CD14-positive monocyte (primary cell): ENCODE measurements at regions not wholly inside any gene's neighbourhood (a gene's known extent, or its start where the extent isn't known, plus 50 kb on each side); places are given as distances from the start of the nearest gene placed in this dataset.

ENCODE experiments used
- DNase-seq, 3 donors: peaks; one replicate each; pipeline ENCODE4 v3.0.0-alpha.2; 2011 to 2022
- H2AFZ ChIP-seq: 2 replicates; pipeline ENCODE4 v1.6.0; 2012; ENCODE audit warnings: mild to moderate bottlenecking, low read depth, low read length, inconsistent platforms; ENCODE audit not compliant: insufficient read depth, poor library complexity, severe bottlenecking
- H3K27ac ChIP-seq, 2 donors: 1 replicate in 1 of 2; 2 replicates in 1 of 2; pipeline ENCODE4 v1.5.1; 2012 to 2013; ENCODE audit warnings: low read length in 2 of 2, control low read depth in 1 of 2, inconsistent platforms in 1 of 2, low read depth in 1 of 2, mild to moderate bottlenecking in 1 of 2
- H3K27me3 ChIP-seq, 2 donors: one replicate each; pipeline versions ENCODE4 v1.6.0 to v1.6.1; 2011 to 2013; ENCODE audit warnings: low read length in 2 of 2; ENCODE audit not compliant: control insufficient read depth in 2 of 2, insufficient read depth in 2 of 2
- H3K36me3 ChIP-seq, 2 donors: replicated peaks in 1 of 2; 1 replicate in 1 of 2; 2 replicates in 1 of 2; pipeline versions ENCODE4 v1.5.1 to v1.6.1; 2012 to 2013; ENCODE audit warnings: low read length in 2 of 2, control low read depth in 1 of 2, inconsistent platforms in 1 of 2, mild to moderate bottlenecking in 1 of 2; ENCODE audit not compliant: insufficient read depth in 2 of 2, control insufficient read depth in 1 of 2
- H3K4me1 ChIP-seq, 2 donors: 1 replicate in 1 of 2; 2 replicates in 1 of 2; pipeline versions ENCODE4 v1.5.1 to v1.6.1; 2012 to 2013; ENCODE audit warnings: low read length in 2 of 2, control low read depth in 1 of 2, inconsistent platforms in 1 of 2, mild to moderate bottlenecking in 1 of 2, moderate library complexity in 1 of 2; ENCODE audit not compliant: insufficient read depth in 2 of 2, control insufficient read depth in 1 of 2
- H3K4me2 ChIP-seq: replicated peaks from 2 replicates; pipeline ENCODE3; 2012; ENCODE audit warnings: low read length, moderate library complexity, mild to moderate bottlenecking; ENCODE audit not compliant: poor library complexity, severe bottlenecking; ENCODE audit errors: extremely low read depth
- H3K4me3 ChIP-seq, 3 experiments: fragments of 200-600 bp in 1 of 3; sonication (generic) in 1 of 3; replicated peaks in 1 of 3; 1 replicate in 2 of 3; 2 replicates in 1 of 3; pipeline ENCODE4 v1.5.1; 2011 to 2013; ENCODE audit warnings: low read length in 3 of 3, mild to moderate bottlenecking in 3 of 3, control low read depth in 2 of 3, low read depth in 2 of 3, inconsistent platforms in 1 of 3, moderate library complexity in 1 of 3
- H3K79me2 ChIP-seq: 2 replicates; pipeline ENCODE4 v1.6.0; 2012; ENCODE audit warnings: mild to moderate bottlenecking, control low read depth, inconsistent platforms, low read length, moderate library complexity; ENCODE audit not compliant: insufficient read depth
- H3K9ac ChIP-seq: 2 replicates; pipeline ENCODE4 v1.6.0; 2017; ENCODE audit warnings: low read length, mild to moderate bottlenecking; ENCODE audit not compliant: insufficient read depth, poor library complexity, severe bottlenecking
- H3K9me3 ChIP-seq, 2 donors: replicated peaks in 1 of 2; 1 replicate in 1 of 2; 2 replicates in 1 of 2; pipeline versions ENCODE4 v1.5.1 to v1.6.1; 2012 to 2013; ENCODE audit warnings: low read length in 2 of 2, control low read depth in 1 of 2; ENCODE audit not compliant: control insufficient read depth in 1 of 2, insufficient read depth in 1 of 2
- H4K20me1 ChIP-seq: 2 replicates; pipeline ENCODE4 v1.6.0; 2012; ENCODE audit warnings: mild to moderate bottlenecking, low read length, control low read depth, moderate library complexity; ENCODE audit not compliant: insufficient read depth
- H3K27ac Mint-ChIP-seq, 7 donors: one replicate each; pipeline ENCODE4 v1.8.0; 2020; ENCODE audit warnings: mild to moderate bottlenecking in 7 of 7, mixed read lengths in 7 of 7, moderate library complexity in 6 of 7, inconsistent platforms in 2 of 7
- H3K27me3 Mint-ChIP-seq, 3 donors: one replicate each; pipeline ENCODE4 v1.8.0; 2021 to 2022; ENCODE audit warnings: low read depth in 3 of 3, mild to moderate bottlenecking in 3 of 3, mixed read lengths in 3 of 3, moderate library complexity in 3 of 3, inconsistent platforms in 1 of 3
- H3K36me3 Mint-ChIP-seq, 2 donors: one replicate each; pipeline ENCODE4 v1.8.0; 2020; ENCODE audit warnings: mixed read lengths in 2 of 2, inconsistent platforms in 1 of 2, mild to moderate bottlenecking in 1 of 2
- H3K4me1 Mint-ChIP-seq: one replicate; pipeline ENCODE4 v1.8.0; 2020; ENCODE audit warnings: mild to moderate bottlenecking, mixed read lengths
- H3K4me3 Mint-ChIP-seq, 2 donors: one replicate each; pipeline ENCODE4 v1.8.0; 2020; ENCODE audit warnings: mild to moderate bottlenecking in 2 of 2, mixed read lengths in 2 of 2, moderate library complexity in 1 of 2
- H3K9me3 Mint-ChIP-seq, 7 donors: one replicate each; pipeline ENCODE4 v1.8.0; 2020 to 2022; ENCODE audit warnings: mixed read lengths in 7 of 7, mild to moderate bottlenecking in 6 of 7, moderate library complexity in 6 of 7, inconsistent platforms in 2 of 7
- CTCF ChIP-seq: fragments of 200-600 bp; IDR thresholded peaks from one replicate; pipeline ENCODE4 v1.8.0; 2022; ENCODE audit warnings: antibody characterized with exemption, mild to moderate bottlenecking
- WGBS: methylation state at CpG from one replicate; pipeline ENCODE4 v1.1.5; 2013; ENCODE audit warnings: missing lambda C conversion rate; ENCODE audit not compliant: insufficient coverage; 5-methylcytosine and 5-hydroxymethylcytosine counted together
- intact Hi-C, 2 donors: fragments of 100-400 bp; cut with micrococcal nuclease; formaldehyde crosslinking; loops; one replicate each; pipeline versions ENCODE4 v1.15.0 to v1.15.1; 2023

- Histone ChIP-seq H3K4me2 (no peak overlapping the region), H4K20me1 (no peaks in the 10 kb centered on the region), H3K9ac (no peak overlapping the region), H3K36me3 (no peaks in the 10 kb centered on the region), H3K27ac (no peak overlapping the region), H3K4me3 (no peak overlapping the region), H3K4me1 (no peaks in the 10 kb centered on the region), H3K27me3 (no peaks in the 10 kb centered on the region), H3K79me2 (no peaks in the 10 kb centered on the region), H3K9me3 (peaks cover 0 to 3% of the 10 kb centered on the region in 2 donors), H2AFZ (no peak overlapping the region)
- no CpG with 5 or more reads among the region's 1 CpG for WGBS
- Mint-ChIP-seq H3K27me3 (no peaks in the 10 kb centered on the region), H3K27ac (no peak overlapping the region), H3K36me3 (no peaks in the 10 kb centered on the region), H3K9me3 (peaks cover 2 to 9% (median 3%) of the 10 kb centered on the region in 7 donors), H3K4me3 (no peak overlapping the region), H3K4me1 (no peaks in the 10 kb centered on the region)
- DNase-seq = no peak
- no peak for TF ChIP-seq CTCF
- intact Hi-C loops = no loop called here
Measured at GRCh38 chr12:71061451-71061850, 96.3 kb downstream of the TSPAN8 start.

GRCh38 chr12:71060426-71060825 is 97.4 kb downstream of the TSPAN8 start:
- no peaks in the 10 kb centered on the region for H4K20me1 ChIP-seq
- no peak overlapping the region for H3K4me2 ChIP-seq
- no peak overlapping the region for H3K27ac Mint-ChIP-seq
- no peaks in the 10 kb centered on the region for H3K4me1 ChIP-seq
- no peaks in the 10 kb centered on the region for H3K27me3 Mint-ChIP-seq
- H3K27ac ChIP-seq = no peak overlapping the region
- H3K4me1 Mint-ChIP-seq = no peaks in the 10 kb centered on the region
- H3K4me3 ChIP-seq = no peak overlapping the region
- H3K36me3 Mint-ChIP-seq = no peaks in the 10 kb centered on the region
- no peak for DNase-seq
- H3K9me3 Mint-ChIP-seq = peaks cover 2 to 9% (median 4%) of the 10 kb centered on the region in 7 donors
- WGBS = 80% methylated on average over 1 of the region's 4 CpGs
- no peaks in the 10 kb centered on the region for H3K36me3 ChIP-seq
- H3K27me3 ChIP-seq = no peaks in the 10 kb centered on the region
- TF ChIP-seq CTCF = no peak
- H2AFZ ChIP-seq = no peak overlapping the region
- intact Hi-C loops = no loop called here
- no peak overlapping the region for H3K4me3 Mint-ChIP-seq
- no peaks in the 10 kb centered on the region for H3K79me2 ChIP-seq
- H3K9me3 ChIP-seq = peaks cover 0 to 3% of the 10 kb centered on the region in 2 donors
- no peak overlapping the region for H3K9ac ChIP-seq
